ELR (cell line): ENCODE measurements at regions not wholly inside any gene's neighbourhood (a gene's known extent, or its start where the extent isn't known, plus 50 kb on each side); places are given as distances from the start of the nearest gene placed in this dataset.
"Not testable (repeated sequence)": the region's sequence is repeated elsewhere in the genome, so short reads cannot be mapped to it uniquely, and the experiment has no call there.

ENCODE experiments used
- DNase-seq: peaks from one replicate; pipeline ENCODE4 v3.0.0-alpha.2; 2015; ENCODE audit warnings: low read depth

- DNase-seq: not testable (repeated sequence)
Observed at GRCh38 chr4:127478271-127478670, 154.5 kb upstream of the INTU start.

DNA sequence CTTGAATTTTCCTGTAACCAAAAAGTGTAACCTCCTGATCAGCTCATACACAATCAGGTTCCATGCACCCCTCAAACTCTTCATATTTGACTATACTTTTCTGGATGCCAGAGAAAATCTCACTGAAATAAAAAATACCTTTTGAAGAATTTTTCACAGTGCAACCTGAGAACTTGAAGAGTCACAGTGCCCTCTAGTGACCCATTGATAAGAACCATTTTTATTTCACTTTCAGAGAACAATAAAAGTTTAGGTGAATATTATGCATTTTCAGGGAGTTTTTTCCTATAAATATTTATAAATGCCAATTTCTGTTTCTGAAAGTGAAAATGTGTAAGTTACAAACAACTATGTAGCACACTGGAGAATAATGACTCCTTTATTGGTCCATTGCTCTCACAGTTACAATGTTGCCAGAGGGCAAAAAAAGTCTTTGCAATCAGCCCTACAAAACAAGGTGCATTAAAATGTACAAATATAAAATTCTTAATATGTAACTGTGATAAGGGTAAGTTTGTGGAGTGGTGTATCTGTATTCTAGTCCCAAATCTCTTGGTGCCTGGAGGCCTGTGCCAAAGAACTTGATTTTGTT is 153.6 kb upstream of the INTU start:
- DNase-seq: peak; percentile 47

DNA sequence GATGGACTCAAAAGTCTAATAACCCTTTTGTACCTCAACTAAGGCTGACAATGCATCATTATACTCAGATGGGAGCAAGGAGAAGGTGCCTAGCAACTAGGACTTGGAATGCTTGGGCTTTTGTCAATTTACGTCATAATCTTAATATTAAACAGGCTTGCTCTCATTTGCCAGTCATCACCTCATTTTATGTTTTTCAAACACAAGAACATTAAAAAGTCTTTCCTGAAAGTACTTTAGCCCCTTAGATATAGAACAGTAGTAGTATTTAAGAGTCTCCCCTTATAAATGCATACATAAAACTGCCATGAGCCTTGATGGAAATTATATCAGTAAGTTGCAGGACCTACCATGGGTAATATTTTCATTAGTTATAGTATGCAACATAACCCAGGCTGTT is 150.7 kb upstream of the INTU start:
- no peak for DNase-seq

DNA sequence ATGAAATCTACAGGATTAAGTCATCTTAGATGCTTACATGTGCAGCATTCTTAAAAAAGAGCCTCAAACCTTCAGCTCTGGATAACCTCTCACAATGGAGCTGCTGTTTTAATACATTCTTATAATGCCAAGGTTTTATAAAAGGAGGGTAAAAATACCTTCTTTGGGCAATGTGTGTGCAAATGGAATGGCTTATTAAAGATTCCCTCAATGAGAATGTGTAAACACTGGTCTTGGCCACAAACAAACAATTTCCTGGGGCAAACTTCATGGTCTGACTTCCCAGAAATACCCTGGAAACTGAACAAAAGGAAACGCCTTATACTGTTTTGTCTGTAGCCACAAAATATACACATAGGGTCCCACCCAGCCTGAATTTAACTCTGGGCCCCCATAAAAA is 148.6 kb upstream of the INTU start:
- DNase-seq: no peak

DNA sequence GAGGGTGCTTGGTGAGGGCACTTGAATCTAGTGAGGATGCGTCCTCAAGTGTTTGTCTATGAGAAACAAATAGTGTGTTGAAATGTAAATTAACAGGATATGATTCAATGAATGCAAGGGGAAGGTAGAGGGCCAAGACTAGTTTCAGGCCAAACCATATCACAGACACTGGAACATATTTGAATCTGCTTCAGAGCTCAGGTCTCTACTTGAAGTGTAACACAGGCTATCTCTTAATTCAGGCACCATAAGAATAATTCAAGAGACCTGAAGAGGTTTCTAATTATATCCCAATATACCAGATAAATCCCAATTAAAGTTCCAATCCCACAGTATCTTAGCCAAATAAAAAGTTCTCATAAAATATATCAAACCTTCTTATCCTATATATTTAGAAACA is 146.5 kb upstream of the INTU start:
- DNase-seq: no peak

DNA sequence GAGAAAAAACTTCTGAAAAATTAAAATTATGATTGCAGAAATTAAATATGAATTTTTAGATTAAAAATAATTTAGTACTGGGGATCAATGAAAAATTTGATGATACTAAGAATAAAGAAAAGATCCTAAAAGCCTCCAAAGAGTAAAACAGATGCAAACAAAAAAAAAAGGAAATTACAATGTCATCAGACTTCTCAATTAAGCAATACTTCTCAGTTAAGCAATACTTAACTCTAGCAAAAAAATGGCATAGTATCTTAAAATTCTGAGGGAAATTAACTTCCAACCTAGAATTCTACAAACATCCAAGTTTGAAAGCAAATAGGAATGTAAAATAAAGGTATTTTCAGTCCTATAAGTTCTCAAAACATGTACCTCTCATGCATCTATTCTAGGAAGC is 141.2 kb upstream of the INTU start:
- DNase-seq: no peak

DNA sequence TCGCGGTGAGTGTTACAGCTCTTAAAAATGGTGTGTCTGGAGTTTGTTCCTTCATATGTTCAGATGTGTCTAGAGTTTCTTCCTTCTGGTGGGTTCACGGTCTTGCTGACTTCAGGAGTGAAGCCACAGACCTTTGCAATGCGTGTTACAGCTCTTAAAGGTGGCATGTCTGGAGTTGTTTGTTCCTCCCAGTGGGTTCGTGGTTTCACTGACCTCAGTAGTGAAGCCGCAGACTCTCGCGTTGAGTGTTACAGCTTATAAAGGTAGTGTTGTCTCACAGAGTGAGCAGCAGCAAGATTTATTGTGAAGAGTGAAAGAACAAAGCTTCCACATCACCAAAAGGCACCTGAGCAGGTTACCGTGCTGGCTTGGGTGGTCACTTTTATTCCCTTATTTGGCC is 135.9 kb upstream of the INTU start:
- DNase-seq: not testable (repeated sequence)

DNA sequence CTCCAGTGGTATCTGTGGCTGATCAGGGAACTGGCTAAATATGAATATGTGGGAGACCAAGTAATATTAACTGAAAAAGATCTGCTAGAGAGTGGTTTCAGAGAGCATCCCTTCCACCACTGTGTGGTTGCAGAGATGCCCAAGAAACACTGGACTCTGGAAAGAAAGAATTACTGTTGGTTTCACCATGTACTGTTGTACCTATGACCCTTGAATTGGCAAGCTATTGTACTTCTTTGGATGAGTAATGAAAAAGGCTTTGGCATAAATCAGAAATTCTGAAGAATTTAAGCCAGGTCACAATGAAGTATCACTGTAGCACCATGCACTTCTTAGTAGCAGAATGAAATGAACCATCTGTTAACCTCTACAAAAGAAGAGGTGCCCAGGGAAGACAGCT is 134.4 kb upstream of the INTU start:
- DNase-seq: no peak

- no peak for DNase-seq
Observed at GRCh38 chr4:127500242-127500641, 132.5 kb upstream of the INTU start.

GRCh38 chr4:127501103-127501502 is 131.7 kb upstream of the INTU start:
- peak; percentile 9 for DNase-seq

DNA sequence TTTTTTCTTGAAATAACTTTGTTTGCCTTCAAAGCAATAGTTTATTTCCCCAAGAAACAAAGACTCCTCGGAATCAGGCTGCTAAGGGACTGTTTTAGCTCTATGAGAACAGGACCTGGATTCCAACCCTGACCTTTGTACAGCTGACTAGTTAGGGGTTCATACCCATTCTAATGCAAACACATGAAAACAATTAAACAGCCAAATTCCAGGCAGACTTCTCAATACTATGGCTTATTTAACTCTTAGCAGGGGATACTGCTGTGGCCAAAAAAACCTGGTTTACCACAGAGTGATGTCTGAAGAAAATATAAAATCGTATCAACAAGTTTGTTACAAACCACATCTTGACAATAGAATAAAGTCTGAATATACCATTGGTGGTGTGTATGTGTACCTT is 129.6 kb upstream of the INTU start:
- DNase-seq: no peak

DNA sequence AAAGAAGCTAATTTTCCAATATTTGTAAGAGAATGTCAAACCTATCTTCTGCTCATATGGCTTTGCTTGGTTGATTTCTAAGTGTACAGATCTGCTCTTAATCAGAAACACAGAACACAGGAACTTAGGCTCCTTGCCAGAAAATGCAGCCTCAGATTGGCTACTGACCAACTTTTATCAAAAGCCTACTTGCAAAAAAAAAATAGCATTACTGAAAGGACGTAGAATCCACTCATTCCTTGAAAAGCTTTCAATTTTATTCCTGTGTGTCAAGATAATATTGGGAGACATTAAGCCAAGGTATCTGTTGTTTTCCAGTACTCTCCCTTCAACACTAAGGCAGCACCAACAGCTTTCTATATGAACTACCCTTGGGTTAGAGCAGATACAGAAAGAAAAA is 127.6 kb upstream of the INTU start:
- DNase-seq: peak; percentile 19

DNA sequence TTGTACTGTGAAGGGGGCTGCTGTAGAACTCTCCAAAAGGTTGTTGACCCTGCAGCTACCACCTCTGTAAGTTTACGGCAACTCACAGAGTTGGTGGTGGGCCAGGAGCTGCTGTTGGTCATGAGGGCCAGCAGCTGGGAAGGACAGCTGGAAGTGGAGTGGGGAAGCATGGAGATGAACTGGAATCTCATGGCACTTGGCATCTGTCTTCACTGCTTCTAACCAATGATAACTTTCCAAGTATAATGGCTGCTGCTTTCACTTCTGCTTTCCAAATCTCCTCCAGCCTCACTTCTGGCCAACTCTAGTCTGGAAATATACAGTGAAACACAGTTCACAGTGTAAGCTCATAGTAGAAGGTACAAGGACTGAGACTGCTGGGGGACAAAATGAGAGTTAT is 126.5 kb upstream of the INTU start:
- no peak for DNase-seq

DNA sequence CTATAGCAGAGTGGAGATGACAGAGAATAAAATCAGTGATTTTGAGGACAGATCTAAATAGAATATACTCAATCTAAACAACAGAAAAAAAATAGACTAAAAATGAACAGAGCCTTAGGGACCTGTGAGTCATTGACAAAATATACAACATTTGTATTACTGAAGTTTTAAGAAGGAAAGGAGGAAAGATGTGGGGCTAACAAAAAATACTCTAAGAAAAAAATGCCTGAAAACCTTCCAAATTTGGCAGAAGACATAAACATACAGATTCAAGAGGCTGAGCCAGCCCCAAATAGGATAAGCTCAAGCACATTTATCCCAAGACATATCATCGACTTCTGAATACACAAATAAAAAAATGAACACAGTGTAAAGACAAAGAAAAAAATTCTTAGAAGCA is 123.6 kb upstream of the INTU start:
- no peak for DNase-seq

- not testable (repeated sequence) for DNase-seq
Observed at GRCh38 chr4:127512672-127513071, 120.1 kb upstream of the INTU start.

- DNase-seq: not testable (repeated sequence)
Observed at GRCh38 chr4:127515259-127515658, 117.5 kb upstream of the INTU start.

DNA sequence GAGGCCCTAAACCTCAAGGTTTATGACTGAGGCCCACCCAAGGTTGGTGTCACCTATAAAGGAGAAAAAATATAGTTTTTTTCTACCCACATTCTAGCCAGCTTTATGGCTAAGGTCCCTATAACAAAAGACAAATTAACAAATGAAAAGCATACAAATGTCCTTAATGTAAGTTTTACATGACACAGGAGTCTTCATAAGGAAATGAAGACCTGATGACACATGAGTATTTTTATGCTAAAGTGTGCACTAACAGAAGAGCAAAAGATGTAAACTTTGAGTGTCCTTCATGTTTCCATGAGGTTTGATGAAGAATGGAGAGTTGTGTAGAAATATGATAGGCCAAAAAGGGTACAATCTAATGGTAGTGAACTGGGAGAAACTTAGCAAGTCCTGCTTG is 114.7 kb upstream of the INTU start:
- no peak for DNase-seq

DNA sequence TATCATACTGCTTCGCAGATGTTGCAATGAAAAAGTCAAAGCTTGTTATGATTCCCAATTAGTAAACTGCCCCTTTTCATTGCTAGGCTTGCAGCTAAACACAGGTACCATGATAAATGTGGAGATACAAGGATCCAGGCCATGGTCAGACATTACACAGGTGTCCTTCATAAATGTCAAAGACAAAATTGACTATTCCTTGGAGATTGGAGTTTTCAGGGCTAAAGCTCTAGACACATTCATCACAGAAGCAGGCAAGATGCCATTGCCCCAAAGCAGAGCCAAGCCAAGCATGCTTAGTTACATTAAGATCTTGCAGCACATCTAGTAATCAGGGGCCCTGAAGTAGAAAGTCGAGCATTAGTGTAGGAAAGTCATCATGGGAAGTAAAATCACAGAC is 111.3 kb upstream of the INTU start:
- no peak for DNase-seq

DNA sequence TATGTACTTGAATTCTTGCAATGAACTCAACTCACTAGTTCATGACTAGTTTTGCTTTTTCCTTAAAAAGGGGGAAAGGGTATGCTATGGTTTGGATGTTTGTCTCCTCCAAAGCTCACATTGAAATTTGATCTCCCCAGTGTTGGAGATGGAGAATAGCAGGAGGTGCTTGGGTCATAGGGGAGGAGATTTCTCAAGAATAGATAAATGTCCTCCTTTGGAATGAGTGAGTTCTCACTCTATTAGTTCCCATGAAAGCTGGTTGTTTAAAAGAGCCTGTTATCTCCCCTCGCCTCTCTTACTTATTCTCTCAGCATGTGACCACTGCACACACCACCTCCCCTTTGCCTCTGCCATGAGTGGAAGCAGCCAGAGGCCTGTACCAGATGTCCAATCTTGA is 109.4 kb upstream of the INTU start:
- no peak for DNase-seq

- DNase-seq: no peak
Observed at GRCh38 chr4:127525608-127526007, 107.1 kb upstream of the INTU start.

DNA sequence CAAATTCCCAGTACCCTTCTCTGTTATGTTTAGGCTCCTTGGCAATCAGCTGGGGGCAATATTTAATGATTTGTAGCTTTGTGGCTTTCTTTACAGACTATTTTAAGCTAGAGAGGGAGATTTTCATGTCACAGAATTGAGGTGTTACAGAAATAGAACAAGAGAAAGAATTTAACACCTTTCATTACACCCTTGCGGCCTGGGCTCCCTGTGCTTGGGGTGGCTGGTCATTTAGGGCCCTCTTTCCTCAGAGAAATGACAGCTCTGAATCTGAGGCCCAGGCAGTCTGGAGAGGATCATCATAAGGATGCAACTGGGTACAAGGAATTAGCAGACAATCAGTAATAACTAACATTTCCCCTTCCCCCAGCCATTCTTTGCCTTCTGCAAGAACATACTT is 104.5 kb upstream of the INTU start:
- DNase-seq: no peak

DNA sequence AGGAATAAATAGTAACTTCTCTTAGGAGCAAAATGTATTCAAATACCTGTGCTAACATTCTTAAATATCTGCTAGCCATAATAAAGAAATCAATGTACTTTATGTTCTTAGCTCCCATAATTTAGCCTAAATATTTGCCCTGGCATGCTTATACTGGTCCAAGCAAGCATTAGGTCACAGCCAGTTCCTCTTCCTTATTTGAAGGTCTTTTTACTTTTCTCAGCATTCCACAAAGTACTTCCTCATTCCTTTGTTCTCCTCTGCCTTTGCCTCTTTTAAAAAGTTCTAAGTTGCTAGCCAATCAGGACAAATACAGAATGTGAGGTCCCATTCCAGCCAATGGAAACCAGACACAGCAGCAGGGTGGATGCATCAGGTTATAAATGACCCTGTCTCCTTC is 102.9 kb upstream of the INTU start:
- DNase-seq: not testable (repeated sequence)

DNA sequence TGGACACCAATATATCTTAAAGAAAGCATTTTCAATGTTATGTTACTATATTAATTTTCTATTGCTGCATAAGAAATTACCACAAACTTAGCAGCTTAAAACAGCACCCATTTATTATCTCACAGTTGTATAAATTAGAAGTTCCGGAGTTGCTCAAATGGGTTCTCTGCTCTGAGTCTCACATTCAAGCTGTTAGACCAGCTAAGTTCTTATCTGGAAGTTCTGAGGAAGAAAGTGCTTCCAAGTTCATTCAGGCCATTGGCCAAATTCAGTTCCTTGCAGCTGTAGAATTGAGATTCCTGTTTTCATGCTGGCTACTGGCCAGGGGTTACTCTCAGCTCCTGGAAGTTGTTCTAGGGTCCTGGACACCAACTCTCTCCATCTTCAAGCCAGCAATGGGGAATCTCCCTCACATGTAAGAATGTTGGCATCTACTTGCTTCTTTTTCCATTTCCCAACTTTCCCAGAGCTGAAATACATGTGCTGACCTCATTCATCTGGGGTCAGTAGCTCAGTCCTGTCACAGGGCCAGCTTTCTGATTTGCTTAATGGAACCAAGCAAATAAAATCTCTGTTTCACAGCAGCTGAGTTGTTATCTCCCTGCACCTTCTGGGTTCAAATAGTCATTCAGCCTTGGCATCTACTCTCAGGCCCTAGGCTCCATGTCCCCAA is 99.6 kb upstream of the INTU start:
- DNase-seq: no peak
